ENCODE measurements at regions not wholly inside any gene's neighbourhood (a gene's known extent, or its start where the extent isn't known, plus 50 kb on each side); places are given as distances from the start of the nearest gene placed in this dataset.
"Not testable (repeated sequence)": the region's sequence is repeated elsewhere in the genome, so short reads cannot be mapped to it uniquely, and the experiment has no call there.

GRCh38 chr3:72270072-72270681 lies 485.2 kb upstream of the PROK2 start:
- peak; percentile 98 for DNase-seq

GRCh38 chr3:72269475-72269874 lies 484.5 kb upstream of the PROK2 start:
- no peak for DNase-seq

GRCh38 chr3:72266921-72267524 lies 482.1 kb upstream of the PROK2 start:
- not testable (repeated sequence) for DNase-seq

DNA sequence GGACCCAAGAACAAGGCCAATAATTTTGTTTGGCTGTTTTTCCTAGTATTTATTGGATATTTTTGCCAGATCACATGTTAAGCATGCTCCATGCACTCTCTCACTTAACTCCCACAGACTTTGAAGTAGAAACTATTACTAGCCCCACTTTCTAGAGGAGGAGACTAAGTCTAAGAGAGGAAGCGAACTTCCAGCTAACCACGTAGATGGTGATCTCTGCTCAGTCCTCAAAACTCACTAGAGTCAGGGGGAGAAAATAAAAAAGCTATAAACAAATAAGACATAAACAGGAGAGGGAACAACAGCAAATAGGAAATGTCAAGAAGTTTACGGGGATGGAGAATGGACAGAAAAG lies 481.0 kb upstream of the PROK2 start:
- no peak for DNase-seq

DNA sequence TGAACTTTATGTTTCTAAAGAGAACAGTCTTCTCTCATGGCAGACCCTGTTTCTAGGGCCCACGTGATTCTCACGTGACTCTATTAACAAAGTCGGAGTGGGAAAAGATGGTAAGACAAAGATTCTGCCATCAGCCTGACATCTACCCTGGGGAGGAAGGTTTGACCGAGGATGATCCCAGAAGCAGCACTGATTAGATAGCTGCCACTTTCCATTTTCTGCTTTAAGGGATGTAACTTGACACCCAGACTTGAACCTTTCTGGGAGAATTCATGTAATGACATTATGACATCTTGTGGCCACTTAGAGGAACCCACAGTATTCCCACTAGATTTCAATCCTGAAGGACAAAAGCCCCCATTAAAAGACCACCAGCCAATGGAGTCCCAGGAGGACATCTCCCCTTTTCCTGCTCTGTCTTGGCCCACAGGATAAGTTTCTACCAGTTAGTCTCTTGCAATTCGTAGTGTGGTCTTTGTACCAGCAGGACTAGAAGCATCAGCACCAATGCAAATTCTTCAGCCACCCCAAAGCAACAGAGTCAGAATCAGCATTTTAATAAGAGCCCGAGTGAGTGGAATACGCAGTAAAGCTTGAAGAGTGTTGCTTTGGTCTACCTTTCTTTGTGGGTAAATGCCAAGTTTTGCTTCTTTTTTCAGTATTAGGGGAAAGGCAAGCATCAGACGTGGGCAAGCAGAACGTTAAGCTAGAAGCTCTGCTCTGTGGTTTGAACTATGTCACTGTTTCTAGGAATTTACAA lies 480.5 kb upstream of the PROK2 start:
- peak; percentile 34 for DNase-seq

- no peak for DNase-seq
These were observed 478.5 kb upstream of the PROK2 start for GRCh38 chr3:72263223-72263990.

DNA sequence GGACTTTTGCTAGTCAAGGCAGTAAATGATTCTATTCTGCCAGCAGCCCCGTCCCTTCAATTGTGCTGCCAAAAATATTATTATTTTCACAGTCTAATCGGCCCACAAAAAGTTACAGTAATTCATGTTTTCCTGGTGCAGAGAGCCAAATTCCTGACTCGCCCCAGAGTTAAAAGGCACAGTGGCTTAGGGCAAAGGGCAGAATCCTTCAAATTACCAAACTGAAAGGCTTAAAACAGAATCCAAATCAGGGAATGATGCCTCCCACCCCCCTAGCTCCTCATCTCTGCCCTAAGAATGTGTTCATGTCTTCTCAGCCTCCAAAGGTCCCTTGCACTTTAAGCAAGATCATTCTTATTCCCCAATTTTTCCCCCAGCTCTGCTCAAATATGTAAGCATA lies 477.8 kb upstream of the PROK2 start:
- no peak for DNase-seq

GRCh38 chr3:72261566-72262564 lies 476.9 kb upstream of the PROK2 start:
- no peak for DNase-seq

- DNase-seq: no peak
These were observed 475.6 kb upstream of the PROK2 start for GRCh38 chr3:72260588-72260910.

- DNase-seq: peak; percentile 23
These were observed 475.0 kb upstream of the PROK2 start for GRCh38 chr3:72259755-72260587.

DNA sequence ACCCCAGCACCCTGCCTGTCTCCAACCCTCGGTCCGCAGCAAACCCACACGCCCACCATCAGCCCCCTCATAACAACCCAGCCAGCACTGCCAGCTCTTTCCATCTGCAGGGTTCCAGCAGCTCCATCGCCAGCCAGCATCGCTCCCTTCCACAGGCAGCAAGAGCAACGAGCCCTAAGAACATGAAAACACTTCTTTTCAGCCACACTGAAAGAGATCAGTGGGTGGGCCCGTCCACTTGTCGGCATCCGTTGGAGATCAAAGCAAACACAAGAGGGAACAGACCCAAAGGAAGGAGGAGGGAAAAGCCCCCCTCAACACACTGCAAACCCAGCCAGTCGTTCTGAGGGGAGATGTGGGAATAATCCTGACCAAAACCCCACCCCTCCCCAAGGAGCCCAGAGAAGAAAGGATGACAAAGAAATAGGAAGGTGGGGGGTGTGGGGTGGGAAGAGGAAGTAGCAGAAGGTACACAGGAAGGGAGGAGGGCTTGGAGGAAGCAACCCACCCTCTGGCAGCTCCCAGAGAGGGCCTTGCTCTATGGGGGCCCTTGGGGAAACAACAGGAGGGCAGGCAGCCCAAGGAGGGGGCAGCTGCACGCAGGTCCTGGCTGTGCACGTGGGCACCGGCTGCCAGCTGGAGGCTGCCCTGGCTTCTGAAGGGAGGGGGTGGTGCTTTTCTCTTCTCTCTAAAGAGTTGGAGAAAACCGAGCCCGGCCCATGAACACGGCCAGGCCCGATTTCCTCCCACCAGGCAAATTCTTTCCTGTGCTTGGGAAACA lies 473.6 kb upstream of the PROK2 start:
- no peak for DNase-seq

- DNase-seq: no peak
These were observed 472.8 kb upstream of the PROK2 start for GRCh38 chr3:72257738-72258137.

GRCh38 chr3:72257203-72257602 lies 472.3 kb upstream of the PROK2 start:
- DNase-seq: no peak

DNA sequence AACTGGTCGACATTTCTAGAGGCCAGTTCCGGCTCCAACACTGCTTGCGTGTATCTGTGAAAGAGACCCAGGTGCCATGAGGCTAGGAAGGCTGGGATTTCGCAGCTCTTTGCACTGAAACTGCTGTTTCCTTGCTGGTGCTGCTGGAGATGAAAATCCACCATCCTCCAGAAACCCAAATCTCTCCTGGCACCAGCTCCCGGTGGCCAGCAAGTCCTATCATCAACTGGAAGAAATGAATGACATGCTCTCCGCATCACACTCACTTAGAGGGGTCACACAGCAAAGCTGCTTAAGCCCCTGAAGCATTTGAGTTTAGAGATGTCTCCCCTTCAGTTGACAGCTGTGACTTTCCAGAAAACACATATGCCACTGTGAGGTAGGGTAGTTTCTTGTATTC lies 471.8 kb upstream of the PROK2 start:
- DNase-seq: no peak

DNA sequence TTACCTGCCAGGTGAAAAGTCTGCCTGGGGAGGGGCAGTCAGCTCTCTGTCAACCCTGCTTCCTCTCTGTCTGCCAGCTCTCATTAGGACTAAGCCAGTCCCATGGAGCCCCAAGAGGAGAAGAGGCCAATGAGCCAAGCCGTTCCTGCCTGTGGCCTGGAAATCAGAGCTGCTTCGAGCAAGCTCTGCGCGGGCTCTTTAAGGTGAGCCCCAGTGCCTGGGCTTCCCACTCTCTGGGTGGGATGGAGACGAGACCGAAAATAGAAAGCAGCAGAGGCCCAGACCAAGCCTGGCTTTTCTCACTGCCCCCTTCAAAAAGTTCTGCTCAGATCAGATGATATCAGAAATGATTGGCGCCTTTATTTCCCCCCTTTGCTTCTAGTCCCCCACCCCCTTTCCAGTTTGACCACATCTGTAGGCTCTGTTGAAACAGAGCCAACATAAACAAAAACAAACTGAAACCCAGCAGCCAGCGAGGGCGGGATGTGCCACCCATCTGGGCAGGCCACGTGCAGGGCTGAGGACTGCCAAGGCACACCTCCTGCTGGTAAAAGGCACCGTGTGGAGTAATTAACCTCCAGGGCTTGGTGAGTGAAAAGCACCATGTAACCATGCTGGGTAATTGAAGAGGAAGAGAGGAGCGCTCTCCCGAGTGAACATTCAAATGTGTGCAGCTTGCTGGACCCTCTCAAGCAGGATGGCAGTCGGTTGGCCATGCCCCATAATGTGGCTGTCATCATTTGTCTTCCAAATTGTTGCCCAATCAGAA lies 471.0 kb upstream of the PROK2 start:
- DNase-seq: peak; percentile 25

GRCh38 chr3:72255191-72255590 lies 470.2 kb upstream of the PROK2 start:
- DNase-seq: peak; percentile 77

- DNase-seq: no peak
These were observed 469.5 kb upstream of the PROK2 start for GRCh38 chr3:72254483-72254882.

- DNase-seq: no peak
These were observed 465.8 kb upstream of the PROK2 start for GRCh38 chr3:72250725-72251124.

DNA sequence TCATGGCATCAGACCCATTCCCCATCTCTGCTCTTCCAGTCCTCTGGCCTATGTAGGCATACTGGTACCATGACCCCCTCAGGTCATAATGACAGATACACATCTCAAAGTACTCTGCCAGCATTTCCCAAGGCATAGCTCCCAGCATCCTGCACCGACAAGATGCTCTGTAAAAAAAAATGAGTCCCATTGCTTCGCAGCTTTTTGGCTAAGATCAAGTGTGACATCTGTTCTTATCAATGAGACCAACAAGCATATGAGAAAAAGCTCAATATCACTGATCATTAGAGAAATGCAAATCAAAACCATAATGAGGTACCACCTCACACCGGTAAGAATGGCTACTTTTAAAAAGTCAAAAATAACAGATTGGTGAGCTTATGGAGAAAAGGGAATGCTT lies 463.9 kb upstream of the PROK2 start:
- DNase-seq: no peak

GRCh38 chr3:72248389-72248761 lies 463.4 kb upstream of the PROK2 start:
- DNase-seq: no peak
